ENCODE measurements at regions not wholly inside any gene's neighbourhood (a gene's known extent, or its start where the extent isn't known, plus 50 kb on each side); places are given as distances from the start of the nearest gene placed in this dataset.

DNA sequence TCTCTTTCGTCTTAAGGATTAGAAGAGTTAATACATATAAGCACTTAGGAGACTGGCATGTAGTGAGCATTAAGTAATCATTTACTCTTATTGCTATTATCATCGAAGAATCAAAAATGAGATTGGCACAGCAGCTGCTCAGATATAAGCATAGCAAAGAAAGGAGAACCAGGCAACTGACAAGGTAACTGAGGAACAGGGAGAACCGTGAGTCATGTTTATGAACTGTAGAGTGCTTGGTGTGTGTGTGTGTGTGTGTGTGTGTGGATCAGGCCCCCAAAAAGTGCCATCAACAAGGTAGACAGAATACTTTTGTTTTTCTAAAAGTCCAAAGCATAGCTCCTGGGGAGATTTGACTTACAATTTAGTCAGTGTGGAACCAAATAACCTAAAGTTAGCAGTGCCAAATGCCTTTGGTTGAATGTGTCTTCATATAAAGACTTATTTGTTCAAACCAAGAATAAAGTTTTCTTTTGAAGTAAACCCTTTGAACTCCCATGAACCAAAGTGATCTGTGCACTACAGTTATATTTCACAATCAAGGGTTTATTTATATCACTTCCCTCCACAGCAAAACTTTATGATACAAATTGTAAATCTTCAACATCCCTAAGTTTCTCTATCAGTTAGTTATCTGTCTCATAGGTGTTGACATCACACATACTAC is 660.6 kb downstream of the NYAP2 start:
- no peak for DNase-seq (ENCODE audit: low read depth in 2 of 2, low spot score in 1 of 2)

DNA sequence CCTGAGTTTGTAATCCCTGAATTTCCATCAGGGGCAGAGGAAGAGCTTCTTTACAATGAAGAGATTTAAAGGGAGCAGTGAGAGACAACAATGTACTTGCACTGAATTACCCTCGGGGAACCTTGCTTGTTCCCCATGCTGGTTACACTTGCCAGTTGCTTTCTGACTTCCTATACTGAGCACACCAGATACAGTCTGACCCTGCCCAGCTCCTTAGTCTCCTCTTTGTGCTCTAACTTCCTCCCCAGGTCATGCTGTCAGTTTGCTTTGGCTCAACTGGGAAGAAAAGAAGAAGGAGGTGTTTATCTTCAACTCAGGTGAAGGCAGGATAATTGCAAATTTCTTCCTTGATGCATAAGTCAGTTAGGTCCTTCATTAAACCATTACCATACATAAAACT is 658.4 kb downstream of the NYAP2 start:
- DNase-seq (ENCODE audit: low read depth in 2 of 2, low spot score in 1 of 2): no peak

DNA sequence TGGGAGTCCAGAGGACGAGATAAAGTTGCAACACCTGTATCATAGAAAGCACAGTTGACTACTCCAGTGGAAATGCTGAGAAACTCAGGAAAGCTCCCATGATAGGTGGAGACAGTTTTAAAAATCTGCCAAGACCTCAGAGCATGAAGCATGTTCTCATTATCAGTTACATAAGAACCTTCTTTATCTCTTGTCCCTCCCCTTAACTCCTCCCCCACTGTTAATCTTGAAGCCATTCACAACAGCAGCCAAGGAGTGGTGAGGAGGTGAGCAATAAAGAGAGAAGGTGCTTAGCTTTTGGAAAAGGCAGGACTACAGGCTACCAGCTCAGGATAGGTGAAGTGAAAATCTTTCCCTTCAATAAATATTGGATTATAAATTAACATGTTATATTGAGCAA is 657.9 kb downstream of the NYAP2 start:
- DNase-seq (ENCODE audit: low read depth in 2 of 2, low spot score in 1 of 2): no peak

DNA sequence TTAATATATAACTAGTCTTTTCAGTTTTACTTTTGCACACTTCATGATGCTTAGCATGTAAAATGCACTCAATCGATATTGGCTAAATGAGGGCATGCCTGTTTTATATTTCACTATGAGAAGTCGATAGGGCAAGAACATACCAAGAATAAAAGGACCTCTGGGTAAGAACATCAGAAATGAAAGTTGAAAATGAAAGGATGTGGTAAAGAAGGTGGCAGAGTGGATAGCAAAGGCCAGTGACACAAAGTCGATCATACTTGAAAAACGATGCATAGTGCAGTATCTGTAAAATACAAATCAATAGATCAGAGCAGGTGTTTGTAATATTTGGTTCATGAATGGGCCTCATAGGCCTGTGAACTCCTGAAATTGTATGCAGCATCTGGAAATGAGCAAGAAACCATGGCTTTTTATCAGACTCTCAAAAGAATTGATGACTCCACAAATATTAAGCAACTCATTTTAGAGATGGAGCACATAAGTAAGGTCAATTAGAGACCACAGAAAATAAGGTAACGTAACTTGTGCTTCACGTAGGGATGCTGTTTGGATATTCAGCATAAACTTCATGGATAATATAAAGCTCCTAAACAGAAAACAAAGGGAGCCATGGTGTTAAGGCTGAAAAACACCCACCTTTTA is 653.4 kb downstream of the NYAP2 start:
- no peak for DNase-seq (ENCODE audit: low read depth in 2 of 2, low spot score in 1 of 2)

DNA sequence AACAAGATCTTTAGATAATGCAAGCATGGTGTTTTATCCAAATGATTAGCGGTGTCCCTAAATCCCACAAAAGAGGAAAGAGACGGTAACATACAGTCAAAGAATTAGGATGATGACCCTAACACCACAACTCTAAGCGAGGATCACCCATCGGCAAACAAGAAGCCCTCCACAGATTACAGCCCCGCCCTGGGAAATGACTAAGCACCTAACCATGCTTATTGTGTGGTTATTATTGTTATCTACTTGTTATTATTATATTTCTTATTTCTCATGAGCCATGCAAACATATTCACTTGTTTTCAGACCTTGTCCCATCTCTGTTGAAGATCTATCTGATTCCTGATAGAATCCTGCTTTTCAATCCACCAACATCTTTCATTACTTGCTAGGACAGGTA is 651.3 kb downstream of the NYAP2 start:
- no peak for DNase-seq (ENCODE audit: low read depth in 2 of 2, low spot score in 1 of 2)

DNA sequence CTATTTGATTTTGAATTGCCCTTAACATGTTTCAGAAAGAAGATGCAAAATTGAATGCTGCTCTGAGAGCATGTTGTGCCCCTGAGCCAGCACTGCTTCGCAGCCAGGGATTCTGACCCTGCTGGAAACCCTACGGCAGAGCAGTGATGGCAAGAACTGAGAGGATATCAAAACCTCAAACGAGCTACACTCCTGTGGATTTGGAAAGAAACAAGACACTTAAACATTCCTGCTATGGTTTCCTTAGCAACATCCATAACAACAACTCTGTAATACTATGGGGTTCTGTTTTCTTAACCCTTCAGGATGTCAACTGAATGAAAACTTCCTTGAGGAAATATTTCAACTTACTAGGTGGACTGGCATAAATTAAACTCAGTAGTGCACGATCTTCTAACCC is 649.1 kb downstream of the NYAP2 start:
- DNase-seq (ENCODE audit: low read depth in 2 of 2, low spot score in 1 of 2): no peak

DNA sequence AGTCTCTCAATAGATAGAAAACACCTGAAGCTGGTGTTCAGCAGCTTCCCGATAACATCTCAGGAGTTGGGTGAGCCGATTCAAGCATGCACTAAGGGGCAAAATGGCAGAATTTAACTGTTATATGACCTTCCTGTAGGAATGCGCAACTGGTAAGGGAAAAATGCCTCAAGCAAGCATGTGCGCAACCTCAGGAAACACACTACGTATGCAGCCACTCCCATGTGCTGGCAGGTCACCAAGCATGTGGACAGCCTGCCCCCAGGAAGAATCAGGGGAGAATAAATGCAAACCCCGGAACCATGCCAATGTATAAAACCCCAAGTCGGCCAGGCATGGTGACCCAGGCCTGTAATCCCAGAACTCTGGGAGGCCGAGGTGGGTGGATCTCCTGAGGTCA is 645.6 kb downstream of the NYAP2 start:
- no peak for DNase-seq (ENCODE audit: low read depth in 2 of 2, low spot score in 1 of 2)

DNA sequence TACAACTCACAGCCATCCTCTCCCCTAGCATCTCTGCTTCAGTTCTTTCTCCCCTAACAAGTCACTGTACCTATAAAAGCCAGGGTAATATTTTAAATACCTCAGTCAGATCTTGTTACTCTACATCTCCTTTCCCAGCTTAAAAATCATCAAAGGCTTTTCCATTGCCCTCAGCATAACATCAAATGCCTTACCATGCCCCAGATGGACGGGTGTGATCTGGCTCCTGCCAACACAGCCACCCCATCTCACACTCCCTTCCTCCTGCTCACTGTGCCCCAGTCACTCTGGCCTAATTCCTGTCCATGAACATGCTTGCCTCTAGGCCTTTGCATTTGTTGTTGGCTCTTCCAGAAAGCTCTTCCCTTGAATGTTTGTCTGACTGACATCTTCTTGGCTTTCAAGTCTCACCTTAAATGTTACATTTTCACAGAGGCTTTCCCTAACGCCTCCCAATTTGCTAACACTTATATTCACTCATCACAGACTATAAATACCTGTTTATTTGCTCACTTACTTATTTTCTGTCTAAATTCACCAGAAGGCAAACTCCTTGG is 640.9 kb downstream of the NYAP2 start:
- no peak for DNase-seq (ENCODE audit: low read depth in 2 of 2, low spot score in 1 of 2)

DNA sequence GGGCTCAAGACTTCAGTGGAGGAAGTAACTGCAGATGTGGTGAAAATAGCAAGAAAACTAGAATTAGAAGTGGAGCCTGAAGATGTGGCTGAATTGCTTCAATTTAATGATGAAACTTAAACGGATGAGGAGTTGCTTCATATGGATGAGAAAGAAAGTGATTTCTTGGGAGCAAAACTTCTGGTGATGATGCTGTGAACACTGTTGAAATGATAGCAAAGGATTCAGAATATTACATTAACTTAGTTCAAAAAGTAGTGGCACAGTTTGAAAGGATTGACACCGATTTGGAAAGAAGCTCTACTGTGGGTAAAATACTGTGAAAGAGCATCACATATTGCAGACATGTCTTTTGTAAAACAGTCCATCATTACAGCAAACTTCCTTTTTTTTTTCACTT is 638.0 kb downstream of the NYAP2 start:
- no peak for DNase-seq (ENCODE audit: low read depth in 2 of 2, low spot score in 1 of 2)

DNA sequence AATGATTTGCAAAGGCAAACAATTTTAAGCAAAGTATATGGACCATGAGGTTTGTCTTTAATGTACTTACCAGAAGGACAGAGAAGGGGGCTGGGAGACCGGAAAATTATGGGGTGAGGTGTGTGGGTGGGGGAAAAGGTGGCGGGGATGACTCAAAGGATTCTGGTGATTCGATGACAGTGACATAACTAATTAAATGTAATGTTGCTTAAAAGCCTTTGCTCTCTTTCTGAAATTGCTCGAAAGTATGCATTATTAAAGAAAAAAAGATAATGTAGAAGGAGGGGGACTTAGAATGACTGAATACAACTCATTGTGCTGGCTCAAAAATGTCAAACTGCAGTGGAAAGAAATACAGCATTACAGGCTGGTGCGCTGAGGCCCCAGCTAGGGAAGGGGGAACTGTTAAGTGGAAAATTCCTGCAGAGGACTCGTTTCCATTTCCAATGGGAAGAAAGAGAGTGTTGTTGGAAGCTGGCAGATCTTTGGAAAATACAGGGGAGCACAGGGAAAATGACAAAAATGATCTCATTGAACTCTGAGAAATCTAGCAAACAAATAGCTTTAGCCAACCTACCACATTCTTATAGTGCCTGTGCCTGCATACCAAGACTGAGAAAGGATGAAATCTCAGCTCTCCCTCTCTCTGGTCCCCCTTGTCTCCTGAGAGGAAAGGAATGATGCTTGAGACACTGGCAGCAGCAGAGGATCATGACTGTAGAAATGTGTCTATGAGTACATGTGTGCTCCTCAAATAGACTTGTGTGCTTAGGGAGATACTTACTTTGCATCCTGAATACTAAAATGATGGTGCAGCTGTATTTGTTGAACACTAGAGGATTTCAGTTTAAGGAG is 632.4 kb downstream of the NYAP2 start:
- no peak for DNase-seq (ENCODE audit: low read depth in 2 of 2, low spot score in 1 of 2)

DNA sequence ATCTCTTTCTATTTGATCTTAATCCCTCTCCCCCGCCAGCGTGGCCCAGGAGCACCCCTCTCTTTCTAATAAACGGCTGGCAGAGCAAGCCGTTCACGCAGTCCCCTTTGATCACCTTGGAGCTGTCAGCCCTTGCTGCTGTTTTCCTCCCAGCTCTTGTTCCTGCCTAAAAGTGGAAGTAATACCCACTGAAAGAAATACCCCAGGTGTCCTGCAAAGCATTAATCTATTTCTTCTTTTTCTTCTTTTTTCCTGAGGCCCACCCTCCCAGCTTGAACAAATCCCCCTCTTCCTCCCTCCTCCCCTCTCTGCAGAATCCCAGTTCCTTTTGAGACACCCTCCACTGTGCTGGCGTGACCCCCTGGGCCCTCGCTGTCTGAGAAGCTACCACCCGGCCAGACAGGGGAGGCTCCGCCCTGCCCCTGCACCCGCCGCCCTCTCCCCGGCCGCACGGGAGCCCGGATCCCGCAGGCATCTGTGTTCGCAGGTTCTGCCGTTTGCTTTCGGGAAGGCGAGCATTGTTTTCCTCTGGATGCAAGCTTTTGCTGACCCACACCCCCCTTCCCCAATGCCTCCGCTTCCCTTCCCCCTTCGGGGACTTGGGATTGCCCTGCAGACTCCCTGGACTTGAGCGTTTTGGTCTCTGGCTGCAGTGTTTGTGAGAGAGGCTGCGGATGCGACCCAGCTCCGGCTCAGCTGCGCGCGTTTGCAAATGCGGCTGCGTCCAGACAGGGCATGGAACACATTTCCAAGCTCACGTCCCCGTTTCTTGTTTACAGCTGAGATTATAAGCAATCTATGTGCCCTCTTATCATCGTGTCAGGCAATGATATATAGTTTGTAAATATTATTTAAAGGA is 631.5 kb downstream of the NYAP2 start:
- DNase-seq (ENCODE audit: low read depth in 2 of 2, low spot score in 1 of 2): no peak

DNA sequence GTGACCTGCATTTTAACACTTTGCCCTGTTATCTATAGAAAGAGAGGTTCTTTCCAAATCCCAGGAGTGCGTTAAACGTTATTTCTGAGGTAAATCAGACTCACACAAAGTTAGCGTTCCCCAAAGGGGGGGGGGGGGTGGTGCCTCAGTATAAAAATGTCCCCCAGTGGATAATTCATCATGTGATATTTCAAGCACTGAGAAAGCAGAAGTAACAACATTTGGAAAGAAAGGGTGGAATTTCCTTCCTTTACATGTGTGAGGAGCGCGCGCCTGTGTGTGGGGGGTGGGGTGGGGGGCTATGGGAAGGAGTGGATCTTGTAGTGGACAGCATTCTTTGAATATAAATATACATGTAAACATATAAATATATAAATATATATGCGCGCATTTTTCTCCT is 630.9 kb downstream of the NYAP2 start:
- no peak for DNase-seq (ENCODE audit: low read depth in 2 of 2, low spot score in 1 of 2)

DNA sequence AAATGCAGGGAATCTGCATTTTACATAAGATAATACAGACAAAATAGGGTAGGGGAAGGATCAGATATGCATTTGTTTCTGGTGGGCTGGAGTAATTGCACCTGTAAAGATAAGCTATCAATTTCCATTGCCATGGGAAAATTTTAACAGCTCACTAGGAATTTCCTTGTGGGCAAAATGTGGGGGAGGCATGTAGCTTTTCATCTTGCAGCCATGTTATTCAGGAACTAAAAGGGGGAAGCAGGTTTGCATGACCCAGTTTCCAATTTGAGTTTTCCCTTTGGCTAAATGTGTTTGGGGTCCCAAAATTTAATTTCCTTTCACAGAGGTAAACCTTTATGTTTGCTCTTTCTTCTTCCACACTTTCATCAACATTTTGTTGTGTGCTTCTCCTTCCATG is 624.4 kb downstream of the NYAP2 start:
- DNase-seq (ENCODE audit: low read depth in 2 of 2, low spot score in 1 of 2): no peak

DNA sequence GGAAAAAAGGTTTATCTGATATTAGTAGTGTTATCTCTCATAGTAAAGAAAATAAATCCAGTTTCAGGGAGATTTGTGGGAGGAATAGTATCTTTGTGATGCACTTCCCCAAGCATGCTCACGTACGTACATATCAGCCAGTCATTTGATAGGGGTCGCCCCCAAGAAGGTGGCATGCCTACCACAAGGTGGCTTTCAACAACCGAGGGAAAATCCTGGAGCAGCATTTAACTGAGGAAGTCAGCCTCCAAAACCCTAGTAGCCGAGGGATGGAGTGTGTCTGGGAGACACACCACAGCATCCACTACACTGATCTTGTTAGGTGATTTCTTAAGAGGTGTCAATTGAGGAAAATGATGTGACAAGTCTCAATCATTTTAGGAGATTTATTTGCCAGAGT is 623.9 kb downstream of the NYAP2 start:
- DNase-seq (ENCODE audit: low read depth in 2 of 2, low spot score in 1 of 2): no peak

DNA sequence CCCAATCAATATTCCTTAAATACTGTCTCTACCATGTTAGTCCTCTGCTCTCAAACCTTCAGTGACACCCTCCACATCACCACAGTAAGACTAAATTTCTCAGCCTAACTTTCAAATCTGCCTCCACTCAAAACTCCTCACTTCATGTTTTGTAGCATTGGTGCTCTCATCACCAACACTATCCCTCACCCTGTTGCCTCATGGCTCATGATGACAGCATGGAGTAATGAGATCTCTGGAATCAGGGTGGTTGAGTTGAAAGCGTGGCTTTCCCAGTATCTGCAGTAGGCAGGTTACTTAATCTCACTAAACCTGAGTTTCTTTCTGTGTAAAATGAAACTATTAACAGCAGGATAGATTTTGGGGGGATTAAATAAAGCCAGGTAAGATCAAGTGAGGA is 621.4 kb downstream of the NYAP2 start:
- DNase-seq (ENCODE audit: low read depth in 2 of 2, low spot score in 1 of 2): no peak

DNA sequence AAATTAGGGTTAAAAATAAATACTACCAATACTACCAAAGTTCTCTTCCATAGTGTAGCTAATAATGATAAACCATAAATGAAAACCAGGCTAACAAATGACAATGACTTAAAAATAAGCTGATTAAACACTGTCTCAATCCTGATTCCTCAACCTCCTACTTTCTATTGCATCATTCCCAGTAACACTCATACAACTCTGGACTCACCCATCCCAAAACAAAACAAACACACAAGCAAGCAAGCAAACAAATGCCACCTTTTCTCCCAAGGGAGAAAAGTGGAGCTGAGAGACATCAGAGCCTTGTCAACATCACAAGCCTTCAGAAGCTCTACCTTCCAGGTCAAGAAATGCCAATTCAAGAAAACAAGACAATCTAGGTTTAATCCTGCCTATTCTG is 620.7 kb downstream of the NYAP2 start:
- no peak for DNase-seq (ENCODE audit: low read depth in 2 of 2, low spot score in 1 of 2)

DNA sequence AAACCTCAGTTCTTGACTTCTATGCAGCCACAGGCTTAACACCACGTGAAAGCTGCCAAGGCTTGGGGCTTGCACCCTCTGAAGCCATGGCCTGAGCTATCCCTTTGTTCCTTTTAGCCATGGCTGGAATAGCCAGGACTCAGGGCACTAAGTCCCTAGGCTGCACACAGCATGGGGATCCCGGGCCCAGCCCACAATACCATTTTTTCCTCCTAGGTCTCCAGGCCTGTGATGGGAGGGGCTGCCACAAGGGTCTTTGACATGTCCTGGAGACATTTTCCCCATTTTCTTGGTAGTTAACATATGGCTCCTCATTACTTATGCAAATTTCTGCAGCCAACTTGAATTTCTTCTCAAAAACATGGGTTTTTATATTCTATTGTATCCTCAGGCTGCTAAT is 619.1 kb downstream of the NYAP2 start:
- no peak for DNase-seq (ENCODE audit: low read depth in 2 of 2, low spot score in 1 of 2)

DNA sequence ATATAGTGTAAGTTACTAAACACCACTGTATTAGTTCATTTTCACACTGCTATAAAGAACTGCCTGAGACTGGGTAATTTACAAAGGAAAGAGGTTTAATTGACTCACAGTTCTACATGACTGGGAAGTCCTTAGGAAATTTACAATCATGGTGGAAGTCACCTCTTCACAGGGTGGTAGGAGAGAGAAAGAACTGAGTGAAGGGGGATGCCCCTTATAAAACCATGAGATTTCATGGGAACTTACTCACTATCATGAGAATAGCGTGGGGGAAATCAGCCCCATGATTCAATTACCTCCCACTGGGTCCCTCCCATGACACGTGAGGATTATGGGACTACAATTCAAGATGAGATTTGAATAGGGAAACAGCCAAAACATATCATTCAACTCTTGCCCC is 618.0 kb downstream of the NYAP2 start:
- DNase-seq (ENCODE audit: low read depth in 2 of 2, low spot score in 1 of 2): no peak

DNA sequence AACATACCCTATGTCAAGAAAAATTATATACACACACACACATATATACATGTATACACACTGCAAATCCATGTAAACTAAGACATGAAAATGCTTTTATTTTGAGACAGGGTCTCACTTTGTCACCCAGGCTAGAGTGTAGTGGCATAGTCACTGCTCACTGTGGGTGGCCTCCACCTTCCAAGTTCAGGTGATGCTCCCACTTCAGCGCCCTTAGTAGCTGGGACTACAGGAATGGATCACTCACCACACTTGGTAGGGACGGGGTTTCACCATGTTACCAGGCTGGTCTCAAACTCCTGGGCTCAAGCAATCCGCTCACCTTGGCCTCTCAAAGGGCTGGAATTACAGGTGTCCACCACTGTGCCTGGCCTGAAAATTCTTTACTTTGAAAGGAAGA is 617.6 kb downstream of the NYAP2 start:
- no peak for DNase-seq (ENCODE audit: low read depth in 2 of 2, low spot score in 1 of 2)

DNA sequence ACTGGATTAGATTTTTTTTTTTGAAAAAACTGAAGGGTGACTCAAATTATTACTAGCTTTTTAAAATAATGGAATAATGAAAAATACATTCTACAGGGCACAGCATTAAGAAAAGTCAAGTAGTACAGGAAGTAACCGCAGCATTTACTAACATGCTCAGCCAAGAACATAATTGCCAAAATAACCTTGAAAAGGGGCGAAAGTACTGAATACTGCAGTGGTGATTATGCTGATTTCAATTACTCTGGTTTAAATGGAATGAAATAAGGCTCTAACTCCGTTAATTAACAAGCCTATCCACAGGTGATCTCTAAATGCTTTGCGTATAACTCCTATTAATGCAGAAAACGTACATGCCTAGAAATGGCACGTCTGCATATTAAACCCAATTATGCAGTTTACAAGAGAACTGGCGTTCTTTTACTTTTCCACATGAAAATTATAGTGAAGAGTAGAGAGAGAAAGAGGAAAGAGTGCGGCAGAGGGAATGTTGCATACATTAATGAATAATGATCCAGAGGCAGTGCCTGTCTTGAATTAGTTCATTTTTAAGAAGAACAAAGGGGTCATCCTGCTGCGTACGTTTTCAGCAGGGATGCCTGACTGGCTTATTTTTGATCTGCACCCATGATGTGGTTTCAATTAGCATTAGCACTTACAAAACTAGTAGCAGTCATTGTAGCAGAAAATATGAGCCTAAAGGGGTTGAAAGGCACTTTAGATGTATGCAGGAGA is 612.4 kb downstream of the NYAP2 start:
- no peak for DNase-seq (ENCODE audit: low read depth in 2 of 2, low spot score in 1 of 2)
